ENCODE measurements at regions not wholly inside any gene's neighbourhood (a gene's known extent, or its start where the extent isn't known, plus 50 kb on each side); places are given as distances from the start of the nearest gene placed in this dataset.

DNA sequence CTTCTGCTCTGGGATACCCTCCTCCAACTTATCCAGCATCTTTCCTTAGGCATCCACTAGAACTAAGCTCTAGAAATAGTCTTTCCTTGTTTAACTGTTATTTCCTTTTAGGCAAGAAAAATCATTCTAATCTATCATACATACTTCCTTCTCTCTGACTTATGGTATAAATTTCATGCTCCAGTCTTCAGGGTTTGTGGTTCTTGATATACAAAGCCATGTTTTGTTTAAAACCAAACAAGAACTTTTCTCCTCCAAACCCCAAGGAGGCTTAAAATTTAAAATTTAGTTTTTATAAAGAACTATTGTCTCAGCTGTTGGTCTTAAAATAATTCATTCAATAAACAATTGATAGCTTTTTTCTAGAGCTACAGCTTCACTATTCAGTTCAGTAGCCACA is 77.2 kb downstream of the CD164 start:
- TF ChIP-seq POLR2A (IDR thresholded peaks at IDR 0.05; ENCODE audit: low read depth, low read length) (no peak), TAF1 (IDR thresholded peaks at IDR 0.05; ENCODE audit: low read depth, low read length) (no peak)

All from GM12891 (cell line).